HTR-8/SVneo (cell line): ENCODE measurements at regions not wholly inside any gene's neighbourhood (a gene's known extent, or its start where the extent isn't known, plus 50 kb on each side); places are given as distances from the start of the nearest gene placed in this dataset.

Source experiments
- DNase-seq: peaks from one replicate; pipeline ENCODE4 v3.0.0; 2011; ENCODE audit warnings: low spot score, mixed read lengths; ENCODE audit not compliant: insufficient read length
- FAIRE-seq: peaks from 2 replicates; lab custom pipeline; 2011; peaks lifted over from hg19 to GRCh38; lab: Jason Lieb, UNC

- DNase-seq (no peak), FAIRE-seq (no peak)
Observed at GRCh38 chr18:57242285-57242684, 95.4 kb downstream of the BOD1L2 start.

DNA sequence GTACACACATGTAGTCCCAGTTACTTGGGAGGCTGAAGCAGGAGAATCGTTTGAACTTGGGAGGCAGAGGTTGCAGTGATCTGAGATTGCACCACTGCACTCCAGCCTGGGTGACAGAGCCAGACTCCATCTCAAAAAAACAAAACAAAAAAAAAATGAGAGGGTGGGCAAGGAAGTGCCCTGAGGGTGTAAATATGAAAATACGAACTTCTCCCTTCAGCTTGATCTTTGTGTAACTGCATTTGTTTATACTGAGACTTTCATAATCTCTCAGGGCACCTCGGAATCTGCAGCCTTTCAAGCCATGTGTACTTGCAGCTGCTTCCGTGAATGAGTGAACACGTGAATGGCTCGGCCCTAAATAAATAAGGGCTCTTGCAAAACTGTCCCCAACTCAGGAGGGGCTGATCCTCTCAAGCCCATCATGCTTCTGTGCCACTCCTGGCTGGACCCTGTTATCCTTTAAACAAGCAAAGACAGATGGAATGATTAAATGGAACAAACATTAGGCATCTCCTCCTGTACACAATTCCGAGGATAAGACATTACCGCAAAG is 96.8 kb downstream of the BOD1L2 start:
- DNase-seq (no peak), FAIRE-seq (no peak)

- DNase-seq = no peak
Observed at GRCh38 chr18:57249179-57249578, 102.3 kb downstream of the BOD1L2 start.

DNA sequence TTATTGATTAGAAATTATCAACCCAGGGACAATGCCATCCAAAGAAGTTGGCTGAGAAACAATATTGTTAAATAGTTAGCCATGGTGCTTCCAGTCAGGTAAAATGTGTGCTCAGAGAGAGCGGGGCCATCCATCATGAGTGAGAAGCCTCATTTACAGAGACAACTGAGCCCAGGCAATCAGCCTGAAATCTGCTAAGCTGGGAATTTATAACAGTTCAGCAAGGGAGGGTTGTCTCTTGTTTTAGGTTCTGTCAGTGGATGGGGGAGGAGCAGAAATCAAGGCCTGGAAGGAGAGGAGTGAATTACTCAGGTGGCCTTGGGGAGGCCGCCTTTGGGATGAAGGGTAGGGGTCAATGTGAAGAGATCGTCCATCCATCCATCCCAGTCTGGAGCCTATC is 102.5 kb upstream of the ST8SIA3 start:
- FAIRE-seq (no peak), DNase-seq (no peak)

More at GRCh38 chr18:57249179-57249578, 102.3 kb downstream of the BOD1L2 start:
- FAIRE-seq = no peak

DNA sequence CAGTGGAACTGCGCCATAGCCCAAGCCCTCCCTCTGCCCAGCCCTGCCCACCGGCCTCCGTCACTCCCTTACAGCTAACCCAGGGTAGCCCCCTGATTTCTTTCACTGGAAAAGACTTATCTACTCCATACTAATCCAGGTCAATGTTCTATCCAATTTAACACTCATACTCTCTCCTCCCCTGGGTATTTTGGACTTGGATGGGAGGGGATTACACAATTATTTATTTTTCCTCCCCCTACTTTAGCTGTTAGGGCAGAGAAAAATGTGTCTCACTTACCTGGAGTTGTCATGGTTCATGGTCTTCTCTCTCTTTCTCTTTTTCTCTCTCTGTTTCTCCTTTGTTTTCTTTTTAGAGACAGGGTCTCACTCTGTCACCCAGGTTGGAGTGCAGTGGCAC is 100.6 kb upstream of the ST8SIA3 start:
- DNase-seq = no peak
- no peak for FAIRE-seq

DNA sequence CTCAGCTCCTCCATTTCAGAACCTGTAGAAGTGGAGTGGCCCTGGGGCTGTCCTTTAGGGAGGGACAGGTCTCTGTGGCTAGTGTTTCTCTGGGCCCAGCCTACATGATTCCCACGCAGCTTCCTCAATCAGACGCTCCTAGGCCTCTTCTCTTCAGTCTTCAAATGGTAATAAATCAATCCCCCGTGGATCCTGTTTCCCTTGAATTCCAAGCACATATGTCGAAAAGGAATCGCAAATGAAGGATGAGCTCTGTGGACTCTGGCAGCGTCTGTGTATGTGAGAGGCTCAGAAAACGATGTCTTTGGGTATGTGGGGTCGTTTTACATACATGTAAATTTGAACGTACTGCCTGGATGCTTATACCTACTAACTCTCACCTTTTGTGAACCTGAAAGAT is 98.5 kb upstream of the ST8SIA3 start:
- FAIRE-seq (no peak), DNase-seq (no peak)

GRCh38 chr18:57258131-57258777 is 94.1 kb upstream of the ST8SIA3 start:
- DNase-seq = no peak
- FAIRE-seq = no peak

DNA sequence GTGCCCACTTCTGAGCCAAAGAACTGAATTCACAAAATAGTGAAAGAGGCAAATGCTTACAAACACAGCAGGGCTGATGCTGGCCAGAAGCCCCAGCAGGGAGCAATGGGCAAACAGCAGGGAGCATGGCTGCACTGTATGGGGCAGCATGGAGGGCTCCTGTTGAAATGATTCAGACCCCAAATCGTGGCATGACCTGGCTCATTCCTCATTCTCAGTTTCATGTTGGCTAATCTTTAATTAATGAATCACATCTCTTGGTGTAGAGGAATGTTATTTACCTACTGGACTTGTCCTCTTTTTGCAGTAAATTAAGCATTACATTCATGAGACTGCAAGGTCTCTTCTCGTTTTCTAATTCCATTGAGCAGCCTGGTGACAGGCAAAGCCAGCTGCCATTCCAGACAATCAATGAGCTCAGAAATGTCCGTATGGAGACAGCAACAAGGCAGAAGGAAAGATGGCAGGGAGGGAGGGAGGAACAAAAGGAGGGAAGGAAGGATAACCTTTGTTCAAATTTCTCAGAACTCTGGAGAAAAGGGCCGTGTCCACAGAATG is 84.9 kb upstream of the ST8SIA3 start:
- FAIRE-seq (no peak), DNase-seq (no peak)

GRCh38 chr18:57269756-57270155 is 82.6 kb upstream of the ST8SIA3 start:
- DNase-seq (no peak), FAIRE-seq (no peak)

DNA sequence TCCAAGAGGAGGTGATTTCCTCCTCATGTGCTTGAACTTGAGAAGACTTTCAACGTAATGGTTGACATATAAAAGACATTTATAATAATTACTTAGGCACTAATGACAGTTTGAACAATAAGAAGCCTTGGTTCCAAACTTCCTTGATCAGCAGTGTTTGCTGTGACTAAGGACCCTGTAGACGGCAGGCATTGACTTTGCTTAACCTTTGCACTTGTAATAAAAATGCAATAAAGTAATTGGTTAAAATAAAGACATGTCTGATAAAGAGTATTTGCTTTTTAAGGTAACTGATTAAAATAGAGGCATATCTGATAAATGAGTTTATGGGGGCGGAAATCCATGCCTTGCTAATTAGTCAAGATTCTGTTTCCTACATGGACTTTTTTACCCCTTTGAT is 82.2 kb upstream of the ST8SIA3 start:
- DNase-seq = no peak
- FAIRE-seq = no peak

GRCh38 chr18:57273194-57273593 is 79.2 kb upstream of the ST8SIA3 start:
- FAIRE-seq (no peak), DNase-seq (no peak)

DNA sequence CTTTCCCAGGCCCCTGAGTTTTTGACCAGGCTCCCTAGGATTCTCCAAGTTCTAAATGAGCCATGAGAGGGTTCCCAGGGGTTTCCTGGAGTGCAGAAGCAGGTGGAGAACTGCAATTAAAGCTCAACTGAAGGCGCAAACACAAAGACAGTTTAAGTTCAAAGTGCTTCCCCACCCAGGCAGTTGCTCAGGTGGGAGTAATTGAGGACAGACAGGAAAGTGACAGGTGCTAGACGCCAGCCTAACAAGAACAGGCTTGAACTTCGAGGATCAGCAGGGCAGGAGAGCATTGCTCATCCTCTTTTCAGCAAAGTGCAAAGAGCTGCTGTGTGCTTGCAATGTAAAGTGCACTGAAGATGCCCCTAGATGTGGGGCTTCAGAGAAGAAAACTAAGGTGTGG is 77.2 kb upstream of the ST8SIA3 start:
- DNase-seq (no peak), FAIRE-seq (no peak)

- no peak for DNase-seq
- no peak for FAIRE-seq
Observed at GRCh38 chr18:57276829-57277228, 75.5 kb upstream of the ST8SIA3 start.

DNA sequence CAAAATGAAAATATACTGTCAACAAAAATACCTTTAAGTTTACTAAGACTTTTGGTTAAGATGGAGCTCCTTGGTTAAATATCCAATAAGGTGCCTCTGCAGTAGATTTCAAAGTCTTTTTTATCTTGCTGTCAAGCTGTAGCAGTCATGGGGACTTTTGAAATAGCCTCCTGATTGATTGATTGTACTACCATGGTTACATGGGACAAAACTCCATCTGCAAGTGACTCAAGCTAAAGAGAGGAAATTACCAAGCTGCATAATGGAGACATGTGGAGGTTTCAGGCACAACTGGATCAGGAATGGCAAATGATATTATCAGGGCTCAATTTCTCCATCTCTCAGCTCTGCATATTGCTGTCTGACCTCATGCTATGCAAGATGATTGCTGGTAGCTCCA is 73.4 kb upstream of the ST8SIA3 start:
- DNase-seq = no peak
- FAIRE-seq = no peak

DNA sequence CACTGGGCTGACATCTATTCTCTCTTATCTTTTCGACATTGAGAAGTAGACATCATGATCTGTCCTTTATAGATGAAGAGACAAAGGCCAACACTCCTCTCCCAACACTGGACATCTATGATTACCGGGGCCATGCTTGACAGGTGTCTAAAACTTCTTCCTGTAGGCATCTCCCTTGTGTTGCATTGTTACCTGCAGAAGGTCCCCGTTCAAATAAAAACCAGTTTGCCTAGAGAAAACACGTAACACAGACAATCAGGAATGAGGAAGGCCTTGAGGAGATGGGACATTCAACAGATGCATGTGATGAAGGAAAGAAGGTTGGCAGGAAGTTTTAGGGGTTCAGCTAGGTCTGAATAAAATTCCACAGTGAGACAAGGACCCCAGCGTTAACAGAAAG is 70.8 kb upstream of the ST8SIA3 start:
- FAIRE-seq = no peak
- DNase-seq = no peak

DNA sequence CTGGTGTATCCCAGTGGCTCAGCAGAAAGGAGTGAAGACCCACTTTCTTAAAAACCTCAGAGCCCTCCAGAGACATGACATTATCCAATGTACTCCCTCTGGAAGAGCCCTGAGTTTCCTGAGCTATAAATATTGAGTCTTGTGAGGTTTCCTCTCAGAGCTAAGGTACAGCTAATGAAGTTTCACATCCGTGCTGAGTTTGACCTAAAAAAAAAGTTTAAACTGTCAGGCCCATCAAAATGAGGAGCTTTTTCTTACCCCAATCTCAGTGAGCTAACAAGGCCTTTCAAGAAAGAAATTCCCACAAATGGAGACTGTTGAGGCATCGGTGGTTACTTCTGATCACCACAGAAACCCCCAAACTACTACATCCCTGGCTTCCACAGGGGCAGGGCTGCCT is 65.4 kb upstream of the ST8SIA3 start:
- DNase-seq = no peak
- no peak for FAIRE-seq

DNA sequence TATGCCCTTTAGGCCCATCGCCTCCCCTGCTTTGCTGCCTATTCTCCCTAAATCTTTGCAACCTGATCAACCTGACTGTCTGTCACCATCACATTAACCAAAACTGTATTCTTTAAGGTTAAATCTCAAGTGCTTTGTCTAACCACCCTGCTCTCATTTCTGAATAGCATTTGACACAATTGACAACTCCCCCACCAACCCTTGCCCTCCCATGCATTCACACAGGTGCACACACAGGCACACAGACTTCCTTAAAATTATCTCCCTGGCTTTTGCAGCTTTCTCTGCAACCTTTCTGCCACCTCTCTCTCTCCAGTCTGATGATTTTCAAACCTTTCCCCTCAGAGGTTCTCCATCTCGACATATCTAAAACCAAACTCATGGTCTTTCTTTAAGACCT is 64.6 kb upstream of the ST8SIA3 start:
- no peak for DNase-seq
- FAIRE-seq = no peak

DNA sequence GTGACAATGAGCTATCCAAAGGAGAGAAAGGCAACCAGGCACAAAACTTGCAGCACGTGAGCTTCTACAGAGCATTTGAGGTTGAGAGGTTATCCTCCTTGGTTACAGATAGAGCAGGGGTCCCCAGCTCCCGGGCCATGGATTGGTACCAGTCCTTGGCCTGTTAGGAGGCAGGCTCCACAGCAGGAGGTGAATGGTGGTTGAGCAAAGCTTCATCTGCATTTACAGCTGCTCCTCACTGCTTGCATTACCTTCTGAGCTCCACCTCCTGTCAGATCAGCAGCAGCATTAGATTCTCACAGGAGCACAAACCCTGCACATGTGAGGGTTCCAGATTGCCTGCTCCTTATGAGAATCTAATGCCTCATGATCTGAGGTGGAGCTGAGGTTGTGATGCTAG is 57.8 kb upstream of the ST8SIA3 start:
- no peak for DNase-seq
- FAIRE-seq = no peak

GRCh38 chr18:57296336-57296735 is 56.0 kb upstream of the ST8SIA3 start:
- FAIRE-seq (no peak), DNase-seq (no peak)

GRCh38 chr18:57297306-57297705 is 55.1 kb upstream of the ST8SIA3 start:
- DNase-seq (no peak), FAIRE-seq (no peak)

DNA sequence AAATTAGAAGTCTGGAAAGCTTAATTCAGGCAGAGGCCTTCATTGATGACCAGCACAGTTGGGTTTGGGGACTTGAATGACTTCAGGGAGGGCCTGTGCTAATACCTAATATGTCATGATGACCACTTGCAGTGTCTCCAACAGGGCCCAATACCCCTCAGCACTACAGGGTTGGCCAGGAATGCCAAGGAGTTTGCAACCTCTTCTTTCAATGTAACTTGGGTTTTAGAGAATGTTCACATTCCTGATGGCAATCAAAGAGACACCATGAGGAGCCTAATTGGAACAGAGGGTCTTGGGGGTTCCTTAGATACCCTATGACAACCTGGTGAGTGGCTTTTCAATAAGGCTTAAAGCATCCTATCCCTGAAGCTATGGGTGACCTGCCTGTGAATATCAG is 52.4 kb upstream of the ST8SIA3 start:
- FAIRE-seq = no peak
- DNase-seq = no peak
